Fibroblast of upper back skin (primary cell): ENCODE measurements at regions not wholly inside any gene's neighbourhood (a gene's known extent, or its start where the extent isn't known, plus 50 kb on each side); places are given as distances from the start of the nearest gene placed in this dataset.

ENCODE experiments used
- DNase-seq: peaks from one replicate; pipeline ENCODE4 v3.0.0-alpha.2; 2013

DNA sequence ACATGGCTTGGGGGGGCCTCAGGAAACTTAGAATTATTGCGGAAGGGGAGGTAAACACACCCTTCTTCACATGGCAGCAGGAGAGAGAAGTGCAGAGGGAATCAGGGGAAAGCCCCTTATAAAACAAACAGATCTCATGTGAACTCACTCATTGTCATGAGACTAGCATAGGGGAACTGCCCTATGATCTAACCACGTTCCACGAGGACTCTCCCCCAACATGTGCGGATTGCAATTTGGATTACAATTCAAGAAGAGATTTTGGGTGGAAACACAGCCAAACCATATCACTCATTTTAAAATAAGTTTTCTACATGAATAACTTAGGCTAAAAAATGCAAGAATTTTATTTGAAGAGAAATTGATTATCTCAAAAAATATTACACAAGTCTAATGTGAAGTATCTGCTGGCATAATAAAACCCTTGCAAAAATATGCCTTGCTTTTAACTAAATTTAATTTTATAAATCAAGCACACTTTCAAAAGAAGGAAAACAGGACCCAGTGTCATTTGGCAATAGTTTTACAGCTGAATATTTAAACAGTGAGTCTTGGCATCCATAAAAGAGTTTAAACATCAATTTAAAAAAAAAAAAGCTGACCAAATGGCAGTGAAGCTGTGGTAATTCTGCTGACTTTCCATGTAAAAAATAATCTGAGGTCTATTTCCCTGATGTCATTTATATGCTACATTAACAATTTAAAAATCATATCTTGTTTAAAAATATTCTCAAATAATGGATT is 1057.2 kb downstream of the NAALADL2 start:
- DNase-seq = no peak

DNA sequence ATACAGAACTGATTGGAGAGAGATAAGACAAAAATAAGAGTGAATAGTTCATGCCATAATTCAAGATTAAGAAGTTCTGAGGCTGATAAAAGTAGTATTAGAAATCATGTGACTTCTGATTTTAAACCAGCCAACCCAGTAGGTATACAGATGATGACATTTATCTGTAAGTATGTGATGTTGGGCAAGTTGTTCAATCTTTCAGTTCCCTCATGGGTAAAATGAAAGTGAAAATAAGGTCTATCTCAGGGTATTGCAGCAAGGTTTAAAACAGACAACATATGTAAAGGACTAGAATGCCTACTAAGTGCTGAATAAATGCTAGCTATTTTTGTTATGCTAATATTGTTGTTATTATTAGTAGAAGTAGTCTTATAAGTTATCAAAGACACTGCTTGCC is 1055.7 kb downstream of the NAALADL2 start:
- DNase-seq = no peak

DNA sequence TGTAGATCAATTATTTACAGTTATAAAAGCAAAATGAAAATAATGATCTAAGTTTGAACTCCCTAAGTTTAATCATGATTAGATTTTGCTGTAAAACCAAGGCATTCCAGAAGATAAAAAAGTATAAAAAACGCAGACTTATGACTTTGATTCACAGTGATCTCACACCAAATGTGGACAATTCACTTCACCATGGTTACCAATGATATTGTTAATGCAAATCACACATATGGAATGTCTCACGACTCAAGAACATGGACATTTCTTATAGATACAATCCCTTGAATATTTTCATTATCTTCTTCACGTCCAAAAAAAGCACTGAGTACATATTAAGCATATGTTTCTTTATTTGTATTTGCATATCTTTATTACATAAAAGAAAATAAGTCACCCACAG is 1054.2 kb downstream of the NAALADL2 start:
- DNase-seq = no peak

DNA sequence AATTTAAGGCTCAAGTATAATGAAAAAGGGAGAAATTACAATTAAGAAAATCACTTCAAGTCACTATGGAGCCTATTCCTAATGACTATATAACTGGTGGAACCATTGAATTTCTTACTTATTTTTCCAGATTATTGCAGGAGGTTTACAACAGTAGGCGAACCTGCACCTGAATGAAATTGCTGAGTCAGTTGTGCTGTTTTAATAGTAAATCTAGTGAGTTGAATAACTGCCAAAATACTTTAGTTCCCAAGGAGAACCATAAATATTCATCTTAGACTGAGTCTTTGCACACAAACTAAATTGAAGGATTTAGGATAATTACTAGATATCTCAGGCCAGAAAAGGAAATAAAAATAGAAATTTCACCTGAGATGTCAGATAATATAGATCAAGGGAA is 1052.8 kb downstream of the NAALADL2 start:
- peak; percentile 9 for DNase-seq

DNA sequence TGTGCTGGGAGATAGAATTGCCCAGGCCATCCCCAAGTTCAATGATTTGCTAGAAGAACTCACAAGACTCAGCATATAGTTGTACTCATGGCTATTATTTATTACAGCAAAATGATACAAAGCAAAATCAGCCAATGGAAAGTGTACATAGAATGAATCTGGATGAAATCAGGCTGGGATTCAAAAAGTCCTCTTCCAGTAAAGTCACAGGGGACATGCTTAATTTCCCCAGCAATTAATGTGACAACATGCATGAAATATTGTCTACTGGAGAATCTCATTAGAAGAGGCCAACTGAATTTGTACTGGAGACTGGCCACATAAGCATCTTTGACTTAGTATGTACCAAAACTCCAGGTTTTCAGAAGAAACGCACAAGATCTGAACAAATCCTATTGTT is 1043.1 kb downstream of the NAALADL2 start:
- no peak for DNase-seq

GRCh38 chr3:175898194-175898593 is 1039.1 kb downstream of the NAALADL2 start:
- DNase-seq = no peak

DNA sequence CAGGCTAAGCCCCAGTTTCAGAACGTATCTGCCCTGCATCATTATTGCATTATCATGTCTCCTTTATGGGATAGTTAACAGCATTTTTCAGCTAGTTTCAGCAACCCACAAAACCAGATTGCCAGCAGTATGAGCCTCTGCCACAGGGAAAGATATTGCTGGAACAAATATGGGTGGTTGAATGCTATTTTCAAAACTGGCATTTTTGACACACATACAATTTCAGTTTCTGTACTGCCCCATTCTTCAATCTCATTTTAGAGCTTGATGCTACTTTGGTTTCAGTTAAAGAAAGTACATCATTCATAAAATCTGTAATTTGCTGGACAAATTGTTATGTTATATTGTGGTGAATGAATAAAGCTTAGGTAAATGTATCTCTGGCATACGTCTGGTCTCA is 1037.5 kb downstream of the NAALADL2 start:
- no peak for DNase-seq

GRCh38 chr3:175895731-175896130 is 1036.6 kb downstream of the NAALADL2 start:
- DNase-seq = no peak

GRCh38 chr3:175893566-175893965 is 1034.4 kb downstream of the NAALADL2 start:
- no peak for DNase-seq

GRCh38 chr3:175890066-175890465 is 1030.9 kb downstream of the NAALADL2 start:
- DNase-seq = no peak

DNA sequence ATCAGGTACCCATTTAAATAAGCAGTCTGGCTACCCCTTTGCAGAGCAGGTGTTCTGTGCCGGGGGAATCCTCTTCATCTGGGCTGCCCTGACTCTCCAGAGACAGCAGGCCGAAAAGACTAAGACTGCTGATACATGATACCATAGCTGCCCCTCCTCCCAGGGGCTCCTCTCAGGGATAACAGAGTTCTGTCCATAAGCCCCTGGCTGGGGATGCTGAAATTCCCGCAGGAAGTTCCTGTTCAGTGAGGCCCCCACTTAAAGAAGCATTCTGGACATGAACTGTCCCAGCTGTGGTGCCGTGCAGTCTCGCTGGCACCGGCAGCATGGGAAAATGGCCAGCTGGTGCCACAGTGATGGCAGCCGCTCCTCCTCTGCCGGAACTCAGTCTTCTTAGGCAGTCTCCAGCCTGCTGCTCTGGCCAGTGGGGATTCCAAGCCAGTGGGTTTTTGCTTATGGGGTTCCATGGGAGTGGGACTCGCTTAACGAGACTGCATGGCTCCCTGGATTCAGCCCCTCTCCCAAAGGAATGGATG is 1026.2 kb downstream of the NAALADL2 start:
- DNase-seq = no peak

DNA sequence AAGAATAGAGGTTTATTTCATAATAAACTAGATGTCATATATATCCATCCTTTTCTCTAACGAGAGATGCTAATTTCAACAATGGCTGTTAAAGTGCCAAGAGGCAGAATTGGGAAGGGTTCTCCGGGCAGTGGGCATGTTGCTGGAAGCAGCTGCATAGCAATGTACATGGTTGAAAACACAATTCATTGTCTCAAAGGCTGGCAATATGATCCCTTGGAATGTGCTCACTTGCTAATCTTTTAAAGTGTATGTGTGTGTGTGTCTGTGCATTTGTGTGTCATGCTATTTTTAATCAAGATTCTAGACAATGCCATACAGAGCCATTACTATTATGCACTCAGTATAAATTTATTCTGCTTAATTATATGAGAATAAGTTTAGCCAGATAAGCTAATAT is 1020.3 kb downstream of the NAALADL2 start:
- no peak for DNase-seq

DNA sequence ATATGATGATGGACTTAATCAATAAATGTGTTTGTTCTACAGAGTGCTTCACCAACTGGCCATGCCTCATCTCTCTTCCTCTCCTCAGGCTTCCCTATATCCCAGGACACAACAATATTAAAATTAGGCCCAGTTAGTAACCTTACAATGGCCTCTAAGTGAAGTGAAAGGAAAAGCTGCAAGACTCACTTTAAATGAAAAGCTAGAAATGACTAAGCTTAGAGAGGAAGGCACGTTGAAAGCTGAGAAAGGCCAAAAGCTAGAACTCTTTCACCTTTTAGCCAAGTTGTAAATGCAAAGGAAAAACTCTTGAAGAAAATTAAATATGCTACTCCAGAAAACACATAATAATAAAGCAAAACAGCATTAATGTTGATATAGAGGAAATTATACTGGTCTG is 1010.3 kb downstream of the NAALADL2 start:
- no peak for DNase-seq

GRCh38 chr3:175868626-175869025 is 1009.5 kb downstream of the NAALADL2 start:
- DNase-seq = no peak

- no peak for DNase-seq
These were observed 1006.6 kb downstream of the NAALADL2 start for GRCh38 chr3:175865724-175866123.

GRCh38 chr3:175861916-175862315 is 1002.8 kb downstream of the NAALADL2 start:
- DNase-seq = no peak
